SK-N-SH (cell line): ENCODE measurements at regions not wholly inside any gene's neighbourhood (a gene's known extent, or its start where the extent isn't known, plus 50 kb on each side); places are given as distances from the start of the nearest gene placed in this dataset.

ENCODE experiments used
- CHD2 ChIP-seq: fragments of 150-350 bp; IDR thresholded peaks from 2 replicates; pipeline ENCODE4 v1.6.1; 2018; ENCODE audit warnings: low read length; ENCODE audit not compliant: partially characterized antibody
- EP300 ChIP-seq, 2 experiments: IDR thresholded peaks; 2 replicates each; pipeline versions ENCODE4 v1.4.0 to v1.6.1; 2012; ENCODE audit warnings: borderline replicate concordance in 1 of 2, low read depth in 1 of 2, low read length in 1 of 2
- EZH2phosphoT487 ChIP-seq: fragments of 200-600 bp; sonication (generic); IDR thresholded peaks from 2 replicates; pipeline ENCODE4 v1.6.1; 2017; ENCODE audit warnings: low read depth, mixed run types, mild to moderate bottlenecking, antibody characterized with exemption, moderate library complexity, borderline replicate concordance
- GABPA ChIP-seq: IDR thresholded peaks from 2 replicates; pipeline ENCODE4 v1.4.0; 2012; ENCODE audit warnings: low read depth, mild to moderate bottlenecking
- MAX ChIP-seq: IDR thresholded peaks from 2 replicates; pipeline ENCODE4 v1.4.0; 2012; ENCODE audit warnings: low read depth
- POLR2AphosphoS5 ChIP-seq: IDR thresholded peaks from 2 replicates; pipeline ENCODE4 v1.6.1; 2012; ENCODE audit warnings: low read depth, low read length
- USF2 ChIP-seq: fragments of 150-350 bp; IDR thresholded peaks from 2 replicates; pipeline ENCODE4 v1.6.1; 2017; ENCODE audit warnings: antibody characterized with exemption, low read length, low read depth, borderline replicate concordance
- TF ChIP-seq, protein P1 (sequence below): fragments of 200-600 bp; sonication (generic); IDR thresholded peaks from 2 replicates; pipeline ENCODE4 v1.6.1; 2017; ENCODE audit warnings: antibody characterized with exemption, mild to moderate bottlenecking, moderate library complexity

DNA sequence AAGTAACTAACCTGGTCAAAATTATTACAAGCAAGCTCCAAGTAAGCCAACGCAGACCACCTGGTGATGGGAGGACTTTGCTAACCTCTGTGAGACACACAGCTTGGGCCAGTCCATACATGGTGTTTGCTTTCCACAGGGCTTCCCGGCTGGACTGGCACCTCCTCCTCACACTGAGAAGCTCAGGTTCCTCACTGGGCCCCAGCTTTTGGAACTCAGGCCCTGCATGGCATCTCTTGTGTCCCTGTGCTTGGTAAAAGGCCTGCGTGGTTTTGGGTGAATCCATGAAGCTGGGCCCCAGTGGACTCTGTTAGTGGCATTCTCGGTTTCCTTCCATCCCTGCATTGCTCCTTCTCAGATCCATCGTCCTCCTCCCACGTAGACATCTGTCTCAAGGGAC, 123.4 kb downstream of the VAPA start:
- TF ChIP-seq USF2 = no peak
- no peak for TF ChIP-seq CHD2
- TF ChIP-seq, protein P1, sequence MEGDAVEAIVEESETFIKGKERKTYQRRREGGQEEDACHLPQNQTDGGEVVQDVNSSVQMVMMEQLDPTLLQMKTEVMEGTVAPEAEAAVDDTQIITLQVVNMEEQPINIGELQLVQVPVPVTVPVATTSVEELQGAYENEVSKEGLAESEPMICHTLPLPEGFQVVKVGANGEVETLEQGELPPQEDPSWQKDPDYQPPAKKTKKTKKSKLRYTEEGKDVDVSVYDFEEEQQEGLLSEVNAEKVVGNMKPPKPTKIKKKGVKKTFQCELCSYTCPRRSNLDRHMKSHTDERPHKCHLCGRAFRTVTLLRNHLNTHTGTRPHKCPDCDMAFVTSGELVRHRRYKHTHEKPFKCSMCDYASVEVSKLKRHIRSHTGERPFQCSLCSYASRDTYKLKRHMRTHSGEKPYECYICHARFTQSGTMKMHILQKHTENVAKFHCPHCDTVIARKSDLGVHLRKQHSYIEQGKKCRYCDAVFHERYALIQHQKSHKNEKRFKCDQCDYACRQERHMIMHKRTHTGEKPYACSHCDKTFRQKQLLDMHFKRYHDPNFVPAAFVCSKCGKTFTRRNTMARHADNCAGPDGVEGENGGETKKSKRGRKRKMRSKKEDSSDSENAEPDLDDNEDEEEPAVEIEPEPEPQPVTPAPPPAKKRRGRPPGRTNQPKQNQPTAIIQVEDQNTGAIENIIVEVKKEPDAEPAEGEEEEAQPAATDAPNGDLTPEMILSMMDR = no peak
- no peak for TF ChIP-seq EZH2phosphoT487
- no peak for TF ChIP-seq GABPA
- no peak for TF ChIP-seq MAX
- TF ChIP-seq POLR2AphosphoS5 = no peak
- TF ChIP-seq EP300 (IDR thresholded peaks at IDR 0.05; ENCODE audit: borderline replicate concordance in 1 of 2, low read depth in 1 of 2, low read length in 1 of 2) = no peak
